Karpas-422 (cell line): ENCODE measurements at regions not wholly inside any gene's neighbourhood (a gene's known extent, or its start where the extent isn't known, plus 50 kb on each side); places are given as distances from the start of the nearest gene placed in this dataset.
A peak's percentile ranks its signal among the peaks of the same experiment; 100 is the strongest.
"Not testable (repeated sequence)": the region's sequence is repeated elsewhere in the genome, so short reads cannot be mapped to it uniquely, and the experiment has no call there.

Source experiments
- DNase-seq: peaks from one replicate; pipeline ENCODE4 v3.0.0-alpha.2; 2015
- H2AFZ ChIP-seq: fragments of 200-600 bp; sonication (generic); 2 replicates; pipeline ENCODE4 v1.6.1; 2014; ENCODE audit warnings: antibody characterized with exemption, low read length, mixed read lengths
- H3K27ac ChIP-seq: fragments of 200-600 bp; sonication (generic); 2 replicates; pipeline ENCODE4 v1.5.1; 2014; ENCODE audit warnings: mild to moderate bottlenecking, low read length, moderate library complexity
- H3K27me3 ChIP-seq: fragments of 200-600 bp; sonication (generic); 2 replicates; pipeline ENCODE4 v1.6.1; 2014; ENCODE audit warnings: low read length, mixed read lengths
- H3K36me3 ChIP-seq: fragments of 200-600 bp; sonication (generic); 2 replicates; pipeline ENCODE4 v1.6.1; 2014; ENCODE audit warnings: low read length, mixed read lengths; ENCODE audit not compliant: insufficient read depth
- H3K4me1 ChIP-seq: fragments of 200-600 bp; sonication (generic); 2 replicates; pipeline ENCODE4 v1.6.1; 2014; ENCODE audit warnings: mild to moderate bottlenecking, low read length, mixed read lengths
- H3K4me2 ChIP-seq: fragments of 200-600 bp; sonication (generic); 2 replicates; pipeline ENCODE4 v1.6.1; 2014; ENCODE audit warnings: low read length, low read depth, mild to moderate bottlenecking; ENCODE audit not compliant: poor library complexity, severe bottlenecking
- H3K4me3 ChIP-seq: fragments of 200-600 bp; sonication (generic); 2 replicates; pipeline ENCODE4 v1.5.1; 2014; ENCODE audit warnings: mild to moderate bottlenecking, antibody characterized with exemption, low read length, mixed read lengths
- H3K79me2 ChIP-seq: fragments of 200-600 bp; sonication (generic); 2 replicates; pipeline ENCODE4 v1.6.1; 2014; ENCODE audit warnings: mild to moderate bottlenecking, low read length, mixed read lengths
- H3K9ac ChIP-seq: fragments of 200-600 bp; sonication (generic); 2 replicates; pipeline ENCODE4 v1.6.0; 2014; ENCODE audit warnings: low read length
- H3K9me2 ChIP-seq: fragments of 200-600 bp; sonication (generic), shearing (Covaris generic); replicated peaks from 2 replicates; pipeline ENCODE4 v1.6.0; 2014; ENCODE audit warnings: mild to moderate bottlenecking, low read length, moderate library complexity; ENCODE audit not compliant: insufficient read depth
- H3K9me3 ChIP-seq: fragments of 300-700, 200-600 bp; sonication (generic); 2 replicates; pipeline ENCODE4 v1.6.1; 2014; ENCODE audit warnings: low read length, mixed read lengths
- H4K20me1 ChIP-seq: fragments of 200-600 bp; sonication (generic); 2 replicates; pipeline ENCODE4 v1.6.1; 2014; ENCODE audit warnings: mild to moderate bottlenecking, antibody characterized with exemption, low read length, low read depth; ENCODE audit not compliant: insufficient read depth

DNA sequence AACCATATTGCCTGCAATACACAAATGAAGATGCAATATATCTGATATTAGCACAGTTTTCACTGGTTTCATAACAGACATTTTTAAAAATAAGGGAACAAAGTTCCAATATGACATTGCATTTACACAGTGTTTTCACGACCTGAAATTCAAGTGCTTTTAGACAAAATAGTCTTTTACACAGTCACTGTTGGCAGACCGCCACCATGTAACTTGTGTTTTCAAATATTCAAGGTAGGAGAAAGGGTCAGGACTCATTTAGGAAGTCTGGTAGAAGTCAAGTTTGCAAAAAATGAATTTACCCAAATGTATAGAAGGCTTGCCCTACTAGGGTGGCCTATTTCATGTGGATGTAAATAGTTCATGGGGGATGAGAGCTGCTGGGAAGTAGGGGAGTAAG lies 98.1 kb upstream of the TAS2R1 start:
- Histone ChIP-seq H3K4me3 (no peak overlapping the region), H3K27ac (no peak overlapping the region), H3K36me3 (no peaks in the 10 kb centered on the region), H2AFZ (no peak overlapping the region), H3K9me3 (no peaks in the 10 kb centered on the region), H3K27me3 (no peaks in the 10 kb centered on the region; the same call in 1 of the 2 replicates), H3K9me2 (no peaks in the 10 kb centered on the region), H3K4me2 (no peak overlapping the region), H3K79me2 (no peaks in the 10 kb centered on the region), H4K20me1 (no peaks in the 10 kb centered on the region), H3K9ac (no peak overlapping the region), H3K4me1 (no peaks in the 10 kb centered on the region)
- no peak for DNase-seq

DNA sequence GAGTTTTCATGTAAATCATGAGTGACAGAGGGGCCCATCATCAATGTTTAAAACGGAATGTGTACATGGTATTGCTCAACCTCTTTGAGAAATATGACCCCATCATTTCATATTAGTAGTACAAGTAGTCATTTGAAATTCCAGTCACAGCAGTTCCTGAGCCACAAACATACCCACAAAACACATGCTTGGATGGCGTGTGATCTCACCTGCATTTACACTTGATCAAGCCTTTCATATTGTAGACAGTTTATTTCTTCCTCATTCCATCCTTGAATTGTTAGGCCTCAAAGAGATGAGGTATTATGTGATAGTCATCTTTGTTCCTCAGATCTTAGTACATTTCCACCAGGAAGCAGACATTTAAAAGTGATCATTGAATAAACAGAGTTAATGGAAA lies 96.8 kb upstream of the TAS2R1 start:
- Histone ChIP-seq H3K27me3 (no peaks in the 10 kb centered on the region; the same call in 1 of the 2 replicates), H3K9ac (no peak overlapping the region), H3K4me2 (no peak overlapping the region), H3K4me3 (no peak overlapping the region), H3K4me1 (no peaks in the 10 kb centered on the region), H3K79me2 (no peaks in the 10 kb centered on the region), H3K9me2 (no peaks in the 10 kb centered on the region), H3K36me3 (no peaks in the 10 kb centered on the region), H3K9me3 (no peaks in the 10 kb centered on the region), H2AFZ (no peak overlapping the region), H3K27ac (no peak overlapping the region), H4K20me1 (no peaks in the 10 kb centered on the region)
- DNase-seq, result no peak

DNA sequence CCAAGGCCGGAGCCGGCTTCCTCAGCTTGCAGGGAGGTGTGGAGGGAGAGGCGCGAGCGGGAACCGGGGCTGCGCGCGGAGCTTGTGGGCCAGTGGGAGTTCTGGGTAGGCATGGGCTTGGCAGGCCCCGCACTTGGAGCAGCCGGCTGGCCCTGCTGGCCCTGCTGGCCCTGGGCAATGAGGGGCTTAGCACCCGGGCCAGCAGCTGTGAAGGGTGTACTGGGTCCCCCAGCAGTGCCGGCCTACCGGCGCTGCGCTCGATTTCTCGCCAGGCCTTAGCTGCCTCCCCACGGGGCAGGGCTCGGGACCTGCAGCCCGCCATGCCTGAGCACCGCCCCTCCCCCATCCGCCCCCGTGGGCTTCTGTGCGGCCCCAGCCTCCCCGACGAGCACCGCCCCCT lies 95.1 kb upstream of the TAS2R1 start:
- H3K9ac ChIP-seq, H3K4me1 ChIP-seq, H3K4me2 ChIP-seq, H3K9me2 ChIP-seq, H3K9me3 ChIP-seq, H3K27me3 ChIP-seq, H3K27ac ChIP-seq, H4K20me1 ChIP-seq, H3K4me3 ChIP-seq, H3K79me2 ChIP-seq, H3K36me3 ChIP-seq, H2AFZ ChIP-seq, DNase-seq: not testable (repeated sequence)

DNA sequence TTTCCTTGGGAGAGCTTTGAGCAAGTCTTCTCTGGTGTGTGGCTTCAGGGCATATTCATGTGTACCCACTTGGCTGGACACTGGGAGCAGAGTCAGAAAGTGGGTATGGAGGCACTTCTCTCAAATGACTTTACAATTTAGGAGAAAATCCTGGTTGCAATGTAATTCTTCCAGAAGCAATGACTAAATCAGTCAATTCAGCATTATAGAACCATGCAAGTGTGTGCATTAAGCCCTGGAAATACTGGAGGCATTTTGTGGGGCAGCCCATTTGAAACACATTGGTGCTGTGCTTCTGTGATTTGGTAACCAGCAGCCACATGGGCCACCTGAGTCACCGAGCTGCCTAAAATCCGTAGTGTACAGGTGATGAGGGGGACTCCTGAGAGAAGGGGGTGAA lies 94.6 kb upstream of the TAS2R1 start:
- Histone ChIP-seq H3K4me3 (no peak overlapping the region), H3K9me3 (no peaks in the 10 kb centered on the region), H3K36me3 (no peaks in the 10 kb centered on the region), H2AFZ (no peak overlapping the region), H3K4me2 (no peak overlapping the region), H4K20me1 (no peaks in the 10 kb centered on the region), H3K9me2 (no peaks in the 10 kb centered on the region), H3K27me3 (no peaks in the 10 kb centered on the region; the same call in 1 of the 2 replicates), H3K79me2 (no peaks in the 10 kb centered on the region), H3K27ac (no peak overlapping the region), H3K4me1 (no peaks in the 10 kb centered on the region), H3K9ac (no peak overlapping the region)
- no peak for DNase-seq

DNA sequence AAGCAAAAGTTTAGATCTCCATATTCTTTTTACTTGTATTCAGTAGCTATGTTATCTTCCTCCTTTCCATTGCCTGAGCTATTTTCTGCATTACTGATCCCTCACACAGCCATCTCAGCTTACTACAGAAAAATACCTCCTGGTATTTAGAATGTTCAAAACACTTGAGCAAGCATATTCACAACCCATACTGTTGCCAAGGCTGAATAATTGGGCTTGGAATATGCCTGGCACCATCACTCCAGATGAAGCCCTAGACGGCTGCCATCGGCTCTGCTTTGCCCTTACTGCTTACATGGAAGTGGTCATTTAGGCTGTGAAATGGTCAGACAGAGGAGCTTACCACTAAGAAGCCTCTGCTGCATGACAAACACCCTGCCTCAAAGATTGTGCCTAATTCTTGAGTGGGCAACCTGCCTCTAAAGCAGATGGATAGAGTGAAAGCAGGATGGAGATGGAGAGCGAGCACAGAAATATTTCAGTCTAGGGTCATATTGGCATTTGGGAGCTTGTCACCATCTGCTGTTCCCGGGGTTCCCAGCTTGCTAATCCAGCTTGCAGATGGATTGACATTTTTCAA lies 92.5 kb upstream of the TAS2R1 start:
- H3K36me3 ChIP-seq, result no peaks in the 10 kb centered on the region
- no peak overlapping the region for H3K9ac ChIP-seq
- no peaks in the 10 kb centered on the region for H3K4me1 ChIP-seq
- no peak overlapping the region for H3K4me2 ChIP-seq
- no peak overlapping the region for H3K27ac ChIP-seq
- H3K9me2 ChIP-seq, result no peaks in the 10 kb centered on the region
- no peak overlapping the region for H2AFZ ChIP-seq
- H3K79me2 ChIP-seq, result no peaks in the 10 kb centered on the region
- H3K27me3 ChIP-seq, result no peaks in the 10 kb centered on the region; the same call in 1 of the 2 replicates
- no peak overlapping the region for H3K4me3 ChIP-seq
- no peaks in the 10 kb centered on the region for H3K9me3 ChIP-seq
- DNase-seq, result no peak
- no peaks in the 10 kb centered on the region for H4K20me1 ChIP-seq

DNA sequence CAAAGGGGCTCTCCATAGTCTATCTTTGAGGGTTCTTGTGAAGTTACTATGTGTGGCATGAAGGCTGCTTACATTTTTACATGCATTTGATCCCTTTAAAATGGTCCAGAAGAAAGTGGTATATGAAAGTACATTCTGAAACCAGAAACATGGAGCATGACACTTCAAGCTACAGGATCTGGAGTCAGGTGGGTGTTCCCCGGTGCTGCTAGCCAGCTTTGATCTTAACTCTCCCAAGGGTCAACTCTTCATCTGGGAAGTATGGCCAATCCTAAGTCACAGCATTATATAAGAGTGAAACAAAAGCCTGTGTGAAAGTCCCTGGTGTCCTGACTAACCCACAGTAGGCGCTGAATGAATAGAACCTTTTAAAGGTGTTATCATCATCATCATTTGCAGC lies 91.0 kb upstream of the TAS2R1 start:
- Histone ChIP-seq H3K4me2 (no peak overlapping the region), H3K9ac (no peak overlapping the region), H3K4me3 (no peak overlapping the region), H4K20me1 (no peaks in the 10 kb centered on the region), H3K4me1 (peaks cover 7% of the 10 kb centered on the region), H3K9me2 (no peaks in the 10 kb centered on the region), H3K27me3 (no peaks in the 10 kb centered on the region), H3K79me2 (no peaks in the 10 kb centered on the region), H3K36me3 (no peaks in the 10 kb centered on the region), H3K9me3 (no peaks in the 10 kb centered on the region), H2AFZ (no peak overlapping the region), H3K27ac (no peak overlapping the region)
- no peak for DNase-seq

DNA sequence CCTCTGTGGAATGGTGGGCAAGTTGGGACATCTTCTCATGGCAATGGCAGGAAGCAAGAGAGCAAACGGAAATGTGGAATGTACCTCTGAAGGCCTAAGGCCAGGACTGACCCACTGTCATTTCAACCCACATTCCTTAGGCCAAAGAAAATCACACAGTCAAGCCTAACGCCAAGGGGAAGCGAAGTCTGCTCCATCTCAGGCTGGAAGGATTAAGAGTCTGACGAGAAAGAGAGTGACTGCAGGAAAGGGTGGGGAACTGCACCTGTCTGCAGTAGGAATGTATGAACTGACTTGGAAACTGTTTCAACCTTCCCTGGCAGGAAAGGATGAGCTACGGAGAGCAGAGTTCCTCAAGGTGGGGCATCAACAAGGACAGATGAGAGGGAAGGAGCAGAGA lies 90.2 kb upstream of the TAS2R1 start:
- Histone ChIP-seq H3K4me1 (peaks cover 7% of the 10 kb centered on the region), H3K27me3 (no peaks in the 10 kb centered on the region), H3K4me3 (no peak overlapping the region), H4K20me1 (no peaks in the 10 kb centered on the region), H3K27ac (no peak overlapping the region), H3K4me2 (no peak overlapping the region), H3K9me2 (no peaks in the 10 kb centered on the region), H3K9ac (no peak overlapping the region), H3K36me3 (no peaks in the 10 kb centered on the region), H3K9me3 (no peaks in the 10 kb centered on the region), H2AFZ (no peak overlapping the region), H3K79me2 (no peaks in the 10 kb centered on the region)
- no peak for DNase-seq

DNA sequence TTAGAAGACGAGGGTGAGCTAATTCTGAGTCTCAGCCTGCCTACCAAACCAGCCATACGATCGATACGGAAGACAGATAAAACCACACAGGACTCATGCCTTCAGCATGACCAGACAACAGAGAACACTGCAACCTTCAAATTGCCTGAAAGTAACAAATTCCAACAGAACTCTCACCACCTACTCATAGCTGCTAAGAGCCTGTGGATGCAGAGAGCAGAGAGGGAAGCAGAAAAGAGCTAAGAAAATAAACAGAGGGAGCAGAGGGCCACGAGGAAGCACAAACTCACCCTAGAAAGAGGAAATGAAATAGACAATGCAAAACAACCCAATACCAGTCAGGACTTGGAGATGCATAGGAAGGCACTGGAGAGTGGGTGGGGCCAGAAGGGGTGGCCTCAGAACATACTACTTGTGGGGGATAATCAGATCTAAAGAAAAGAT lies 86.7 kb upstream of the TAS2R1 start:
- no peaks in the 10 kb centered on the region for H3K36me3 ChIP-seq
- no peaks in the 10 kb centered on the region for H4K20me1 ChIP-seq
- no peaks in the 10 kb centered on the region for H3K27me3 ChIP-seq
- no peak overlapping the region for H2AFZ ChIP-seq
- H3K4me3 ChIP-seq, result no peak overlapping the region
- H3K9ac ChIP-seq, result no peak overlapping the region
- DNase-seq, result peak; percentile 52
- no peaks in the 10 kb centered on the region for H3K9me3 ChIP-seq
- peaks cover 7% of the 10 kb centered on the region for H3K4me1 ChIP-seq
- H3K4me2 ChIP-seq, result no peak overlapping the region
- no peaks in the 10 kb centered on the region for H3K79me2 ChIP-seq
- H3K9me2 ChIP-seq, result no peaks in the 10 kb centered on the region
- H3K27ac ChIP-seq, result no peak overlapping the region

DNA sequence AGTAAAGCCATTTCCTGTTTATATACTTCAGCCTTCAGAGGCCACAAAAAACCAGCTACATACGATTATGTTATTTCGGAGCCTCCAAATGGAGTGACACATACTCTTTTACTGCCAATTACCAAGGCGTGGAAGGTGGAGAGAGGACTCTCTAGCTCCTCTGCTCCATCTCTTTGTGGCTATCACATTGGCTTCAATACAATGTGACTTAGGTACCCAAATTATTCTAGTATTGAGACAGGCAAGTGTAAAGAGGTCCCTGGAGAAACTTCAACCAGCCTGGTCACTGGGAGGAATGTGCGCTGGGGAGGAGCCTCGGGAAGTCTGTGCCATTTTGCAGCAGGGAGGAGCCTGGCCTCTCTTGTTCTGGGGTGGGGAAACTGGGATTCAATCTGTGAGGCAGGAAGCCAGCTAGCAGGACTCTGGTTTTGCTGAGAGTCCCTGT lies 85.8 kb upstream of the TAS2R1 start:
- Histone ChIP-seq H4K20me1 (no peaks in the 10 kb centered on the region), H3K9me3 (no peaks in the 10 kb centered on the region), H3K36me3 (no peaks in the 10 kb centered on the region), H3K4me3 (no peak overlapping the region), H3K79me2 (no peaks in the 10 kb centered on the region), H3K9me2 (no peaks in the 10 kb centered on the region), H3K27ac (no peak overlapping the region), H3K9ac (no peak overlapping the region), H3K4me1 (peaks cover 7% of the 10 kb centered on the region), H3K4me2 (no peak overlapping the region), H2AFZ (no peak overlapping the region), H3K27me3 (no peaks in the 10 kb centered on the region)
- DNase-seq, result no peak
